ENCODE measurements at regions not wholly inside any gene's neighbourhood (a gene's known extent, or its start where the extent isn't known, plus 50 kb on each side); places are given as distances from the start of the nearest gene placed in this dataset.

DNA sequence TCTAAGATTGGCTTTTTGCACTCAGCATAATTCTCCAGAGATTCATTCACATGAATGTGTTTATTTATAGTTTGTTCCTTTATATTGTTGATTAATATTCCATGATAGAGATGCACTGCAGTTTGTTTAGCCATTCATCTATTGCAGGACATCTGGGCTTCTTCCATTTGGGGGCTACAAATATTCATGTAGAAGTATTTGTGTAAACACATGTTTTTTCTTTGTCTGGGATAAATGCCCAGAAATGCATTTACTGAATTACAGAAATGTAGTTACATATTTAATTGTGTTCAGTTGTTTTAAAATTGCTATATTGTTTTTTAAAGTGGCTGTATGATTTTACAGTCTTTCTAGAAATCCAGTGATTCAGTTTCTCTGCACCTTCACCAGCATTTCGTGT lies 635.0 kb downstream of the ZIC1 start:
- Histone ChIP-seq H3K9me2 (replicated peaks; ENCODE audit: control insufficient read depth, low read length) (no peaks in the 10 kb centered on the region), H3K4me1 (ENCODE audit: control insufficient read depth, low read length) (no peaks in the 10 kb centered on the region), H3K9me3 (ENCODE audit: control insufficient read depth, insufficient read depth, low read length) (no peaks in the 10 kb centered on the region), H3K27ac (ENCODE audit: low read depth, low read length) (no peak overlapping the region), H3K4me3 (ENCODE audit: low read length) (no peak overlapping the region), H3K36me3 (ENCODE audit: control insufficient read depth, low read length) (no peaks in the 10 kb centered on the region), H3K79me2 (ENCODE audit: control insufficient read depth, low read length) (no peaks in the 10 kb centered on the region), H3K4me2 (ENCODE audit: low read length) (no peak overlapping the region), H3K27me3 (ENCODE audit: control insufficient read depth, low read length) (no peaks in the 10 kb centered on the region), H3F3A (ENCODE audit: control insufficient read depth, insufficient read depth) (no peaks in the 10 kb centered on the region), H4K20me1 (ENCODE audit: control insufficient read depth, insufficient read depth, low read depth, low read length) (no peaks in the 10 kb centered on the region)
- TF ChIP-seq EZH2phosphoT487 (IDR thresholded peaks at IDR 0.05; ENCODE audit: borderline replicate concordance, low read length) = no peak
- TF ChIP-seq, protein P1, sequence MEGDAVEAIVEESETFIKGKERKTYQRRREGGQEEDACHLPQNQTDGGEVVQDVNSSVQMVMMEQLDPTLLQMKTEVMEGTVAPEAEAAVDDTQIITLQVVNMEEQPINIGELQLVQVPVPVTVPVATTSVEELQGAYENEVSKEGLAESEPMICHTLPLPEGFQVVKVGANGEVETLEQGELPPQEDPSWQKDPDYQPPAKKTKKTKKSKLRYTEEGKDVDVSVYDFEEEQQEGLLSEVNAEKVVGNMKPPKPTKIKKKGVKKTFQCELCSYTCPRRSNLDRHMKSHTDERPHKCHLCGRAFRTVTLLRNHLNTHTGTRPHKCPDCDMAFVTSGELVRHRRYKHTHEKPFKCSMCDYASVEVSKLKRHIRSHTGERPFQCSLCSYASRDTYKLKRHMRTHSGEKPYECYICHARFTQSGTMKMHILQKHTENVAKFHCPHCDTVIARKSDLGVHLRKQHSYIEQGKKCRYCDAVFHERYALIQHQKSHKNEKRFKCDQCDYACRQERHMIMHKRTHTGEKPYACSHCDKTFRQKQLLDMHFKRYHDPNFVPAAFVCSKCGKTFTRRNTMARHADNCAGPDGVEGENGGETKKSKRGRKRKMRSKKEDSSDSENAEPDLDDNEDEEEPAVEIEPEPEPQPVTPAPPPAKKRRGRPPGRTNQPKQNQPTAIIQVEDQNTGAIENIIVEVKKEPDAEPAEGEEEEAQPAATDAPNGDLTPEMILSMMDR (IDR thresholded peaks at IDR 0.05; ENCODE audit: low read depth, low read length, poor library complexity, severe bottlenecking) = no peak

DNA sequence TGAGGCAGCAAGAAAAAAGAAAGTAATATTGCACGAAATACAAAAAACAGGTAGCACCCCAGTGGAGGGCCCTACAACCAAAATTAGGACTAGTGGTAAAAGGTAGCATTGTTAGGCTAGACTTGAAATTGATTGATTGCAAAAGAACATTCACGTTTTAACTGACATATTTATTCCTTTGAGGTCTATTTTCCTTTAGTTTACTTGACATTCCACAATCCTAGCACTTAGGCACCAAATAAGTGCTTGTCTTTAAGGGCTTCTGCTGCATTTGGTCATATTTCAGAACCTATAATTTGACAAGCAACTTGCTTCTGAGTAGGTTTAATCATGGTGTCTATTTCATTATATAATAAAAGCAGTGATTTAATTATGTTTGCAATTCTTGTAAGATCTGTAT lies 642.7 kb upstream of the AGTR1 start:
- Histone ChIP-seq H3K4me2 (ENCODE audit: low read length) (no peak overlapping the region), H3K36me3 (ENCODE audit: control insufficient read depth, low read length) (no peaks in the 10 kb centered on the region), H3K4me3 (ENCODE audit: low read length) (no peak overlapping the region), H4K20me1 (ENCODE audit: control insufficient read depth, insufficient read depth, low read depth, low read length) (no peaks in the 10 kb centered on the region), H3K27ac (ENCODE audit: low read depth, low read length) (no peak overlapping the region), H3K9me2 (replicated peaks; ENCODE audit: control insufficient read depth, low read length) (no peaks in the 10 kb centered on the region), H3F3A (ENCODE audit: control insufficient read depth, insufficient read depth) (no peaks in the 10 kb centered on the region), H3K9me3 (ENCODE audit: control insufficient read depth, insufficient read depth, low read length) (no peaks in the 10 kb centered on the region), H3K79me2 (ENCODE audit: control insufficient read depth, low read length) (no peaks in the 10 kb centered on the region), H3K27me3 (ENCODE audit: control insufficient read depth, low read length) (no peaks in the 10 kb centered on the region), H3K4me1 (ENCODE audit: control insufficient read depth, low read length) (no peaks in the 10 kb centered on the region)
- TF ChIP-seq EZH2phosphoT487 (IDR thresholded peaks at IDR 0.05; ENCODE audit: borderline replicate concordance, low read length) = no peak
- TF ChIP-seq, protein P1 (IDR thresholded peaks at IDR 0.05; ENCODE audit: low read depth, low read length, poor library complexity, severe bottlenecking) = no peak

DNA sequence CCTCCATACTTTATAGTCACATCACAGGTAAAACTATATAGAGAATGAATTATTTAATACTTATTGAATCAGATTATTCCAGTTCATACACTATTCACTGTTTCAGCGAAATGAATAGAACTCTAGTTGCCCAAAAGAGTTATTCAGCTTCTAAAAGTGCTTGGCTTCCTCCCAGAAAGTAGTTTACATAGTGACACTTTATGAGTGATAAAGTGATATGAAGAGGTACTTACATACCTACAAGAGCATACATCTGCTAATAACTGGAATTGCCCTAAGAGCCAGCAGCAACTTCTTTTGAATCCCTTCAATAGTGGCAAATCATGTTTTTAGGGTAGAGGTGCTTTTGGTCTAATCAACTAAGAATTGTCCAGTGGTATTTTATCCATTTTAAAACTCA lies 635.1 kb upstream of the AGTR1 start:
- no peak overlapping the region for H3K4me2 ChIP-seq (ENCODE audit: low read length)
- TF ChIP-seq, protein P1 (IDR thresholded peaks at IDR 0.05; ENCODE audit: low read depth, low read length, poor library complexity, severe bottlenecking) = no peak
- no peak for TF ChIP-seq EZH2phosphoT487 (IDR thresholded peaks at IDR 0.05; ENCODE audit: borderline replicate concordance, low read length)
- H3K9me2 ChIP-seq (replicated peaks; ENCODE audit: control insufficient read depth, low read length) = no peaks in the 10 kb centered on the region
- no peaks in the 10 kb centered on the region for H3F3A ChIP-seq (ENCODE audit: control insufficient read depth, insufficient read depth)
- H3K4me1 ChIP-seq (ENCODE audit: control insufficient read depth, low read length) = no peaks in the 10 kb centered on the region
- H3K36me3 ChIP-seq (ENCODE audit: control insufficient read depth, low read length) = no peaks in the 10 kb centered on the region
- no peak overlapping the region for H3K27ac ChIP-seq (ENCODE audit: low read depth, low read length)
- H3K4me3 ChIP-seq (ENCODE audit: low read length) = no peak overlapping the region
- no peaks in the 10 kb centered on the region for H3K27me3 ChIP-seq (ENCODE audit: control insufficient read depth, low read length)
- no peaks in the 10 kb centered on the region for H3K79me2 ChIP-seq (ENCODE audit: control insufficient read depth, low read length)
- H3K9me3 ChIP-seq (ENCODE audit: control insufficient read depth, insufficient read depth, low read length) = no peaks in the 10 kb centered on the region
- H4K20me1 ChIP-seq (ENCODE audit: control insufficient read depth, insufficient read depth, low read depth, low read length) = no peaks in the 10 kb centered on the region

DNA sequence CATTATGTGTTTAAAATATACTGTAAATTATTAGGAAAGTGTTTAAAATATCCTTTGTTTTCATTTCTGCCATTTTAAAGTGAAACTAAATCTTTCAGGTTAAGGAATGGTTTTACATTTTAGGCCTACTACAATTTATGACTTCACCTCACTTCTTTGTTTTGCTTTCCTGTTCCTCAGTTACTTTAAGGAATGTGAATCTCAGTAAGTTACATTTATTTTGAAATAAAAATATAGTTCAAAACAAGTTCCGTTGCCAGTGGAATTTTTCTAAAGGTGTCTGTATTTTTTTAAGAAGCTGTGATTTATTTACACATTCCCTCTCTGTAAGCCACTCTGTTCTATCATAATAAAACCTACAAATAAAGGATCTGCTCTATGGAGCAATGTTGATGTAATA lies 630.9 kb upstream of the AGTR1 start:
- H3K36me3 ChIP-seq (ENCODE audit: control insufficient read depth, low read length) = no peaks in the 10 kb centered on the region
- H3K9me2 ChIP-seq (replicated peaks; ENCODE audit: control insufficient read depth, low read length) = no peaks in the 10 kb centered on the region
- H3K4me2 ChIP-seq (ENCODE audit: low read length) = no peak overlapping the region
- TF ChIP-seq, protein P1 (IDR thresholded peaks at IDR 0.05; ENCODE audit: low read depth, low read length, poor library complexity, severe bottlenecking) = no peak
- TF ChIP-seq EZH2phosphoT487 (IDR thresholded peaks at IDR 0.05; ENCODE audit: borderline replicate concordance, low read length) = no peak
- no peaks in the 10 kb centered on the region for H3K9me3 ChIP-seq (ENCODE audit: control insufficient read depth, insufficient read depth, low read length)
- H3K4me3 ChIP-seq (ENCODE audit: low read length) = no peak overlapping the region
- no peaks in the 10 kb centered on the region for H3K27me3 ChIP-seq (ENCODE audit: control insufficient read depth, low read length)
- no peaks in the 10 kb centered on the region for H3K79me2 ChIP-seq (ENCODE audit: control insufficient read depth, low read length)
- no peaks in the 10 kb centered on the region for H3F3A ChIP-seq (ENCODE audit: control insufficient read depth, insufficient read depth)
- no peaks in the 10 kb centered on the region for H3K4me1 ChIP-seq (ENCODE audit: control insufficient read depth, low read length)
- H4K20me1 ChIP-seq (ENCODE audit: control insufficient read depth, insufficient read depth, low read depth, low read length) = no peaks in the 10 kb centered on the region
- no peak overlapping the region for H3K27ac ChIP-seq (ENCODE audit: low read depth, low read length)
